Loucy (cell line): ENCODE measurements at regions not wholly inside any gene's neighbourhood (a gene's known extent, or its start where the extent isn't known, plus 50 kb on each side); places are given as distances from the start of the nearest gene placed in this dataset.

Experiments used
- EZH2phosphoT487 ChIP-seq: fragments of 200-600 bp; IDR thresholded peaks from 2 replicates; pipeline ENCODE4 v1.6.1; 2018; ENCODE audit warnings: antibody characterized with exemption, mild to moderate bottlenecking, moderate library complexity, borderline replicate concordance
- TF ChIP-seq, protein P1 (sequence below): fragments of 200-600 bp; sonication (generic); conservative IDR thresholded peaks from 2 replicates; pipeline ENCODE4 v1.5.1; 2014; ENCODE audit warnings: mild to moderate bottlenecking, antibody characterized with exemption, low read length

DNA sequence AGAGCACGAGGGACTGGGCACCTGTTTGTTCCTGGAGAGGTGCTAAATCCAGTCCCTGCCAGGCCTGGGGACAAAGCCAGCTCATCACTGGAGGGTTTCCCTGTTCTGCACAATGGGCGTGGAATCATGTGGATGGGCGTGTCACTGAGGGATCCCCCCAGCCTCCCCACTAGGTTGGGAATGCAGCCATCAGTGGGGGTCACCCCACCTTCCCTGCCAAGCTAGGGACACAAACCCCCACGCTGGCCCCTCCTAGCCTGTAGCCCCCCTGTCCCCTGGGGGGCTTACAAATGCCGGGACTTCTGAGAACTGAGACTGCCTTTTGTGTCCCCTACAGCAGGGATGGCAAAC is 61.9 kb downstream of the NSMCE3 start:
- TF ChIP-seq, protein P1, sequence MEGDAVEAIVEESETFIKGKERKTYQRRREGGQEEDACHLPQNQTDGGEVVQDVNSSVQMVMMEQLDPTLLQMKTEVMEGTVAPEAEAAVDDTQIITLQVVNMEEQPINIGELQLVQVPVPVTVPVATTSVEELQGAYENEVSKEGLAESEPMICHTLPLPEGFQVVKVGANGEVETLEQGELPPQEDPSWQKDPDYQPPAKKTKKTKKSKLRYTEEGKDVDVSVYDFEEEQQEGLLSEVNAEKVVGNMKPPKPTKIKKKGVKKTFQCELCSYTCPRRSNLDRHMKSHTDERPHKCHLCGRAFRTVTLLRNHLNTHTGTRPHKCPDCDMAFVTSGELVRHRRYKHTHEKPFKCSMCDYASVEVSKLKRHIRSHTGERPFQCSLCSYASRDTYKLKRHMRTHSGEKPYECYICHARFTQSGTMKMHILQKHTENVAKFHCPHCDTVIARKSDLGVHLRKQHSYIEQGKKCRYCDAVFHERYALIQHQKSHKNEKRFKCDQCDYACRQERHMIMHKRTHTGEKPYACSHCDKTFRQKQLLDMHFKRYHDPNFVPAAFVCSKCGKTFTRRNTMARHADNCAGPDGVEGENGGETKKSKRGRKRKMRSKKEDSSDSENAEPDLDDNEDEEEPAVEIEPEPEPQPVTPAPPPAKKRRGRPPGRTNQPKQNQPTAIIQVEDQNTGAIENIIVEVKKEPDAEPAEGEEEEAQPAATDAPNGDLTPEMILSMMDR = no peak
- no peak for TF ChIP-seq EZH2phosphoT487
